WTC11 (cell line): ENCODE measurements at regions not wholly inside any gene's neighbourhood (a gene's known extent, or its start where the extent isn't known, plus 50 kb on each side); places are given as distances from the start of the nearest gene placed in this dataset.

Source experiments
- ATAC-seq: fragments of 200-7000 bp; cut with Tn5 transposase; 2 replicates; pipeline ENCODE4 v1.10.0; 2021; ENCODE audit warnings: mild to moderate bottlenecking, moderate library complexity
- CTCF ChIA-PET: fragments of 300-600 bp; sonication (Branson Sonifier 250); formaldehyde crosslinking; loops from one replicate; lab custom pipeline; 2021; ENCODE audit warnings: antibody characterized with exemption; lab: Charles Lee
- POLR2A ChIA-PET: fragments of 350-600 bp; sonication (Branson Sonifier 250); formaldehyde crosslinking; loops from one replicate; lab custom pipeline; 2021; ENCODE audit warnings: antibody characterized with exemption; lab: Charles Lee
- DNase-seq: peaks from one replicate; pipeline ENCODE4 v3.0.0; 2021; ENCODE audit warnings: low spot score
- H3K27ac Mint-ChIP-seq: 2 replicates; pipeline ENCODE4 v1.8.0; 2021; ENCODE audit warnings: mixed read lengths
- H3K27me3 Mint-ChIP-seq: 2 replicates; pipeline ENCODE4 v1.8.0; 2021; ENCODE audit warnings: low read depth, mild to moderate bottlenecking, moderate library complexity, mixed read lengths
- H3K36me3 Mint-ChIP-seq: 2 replicates; pipeline ENCODE4 v1.8.0; 2021; ENCODE audit warnings: mixed read lengths
- H3K4me1 Mint-ChIP-seq: 2 replicates; pipeline ENCODE4 v1.8.0; 2022; ENCODE audit warnings: mixed read lengths
- H3K4me3 Mint-ChIP-seq: 2 replicates; pipeline ENCODE4 v1.8.0; 2021; ENCODE audit warnings: mild to moderate bottlenecking, moderate library complexity, mixed read lengths
- H3K9me3 Mint-ChIP-seq: 2 replicates; pipeline ENCODE4 v1.8.0; 2021; ENCODE audit warnings: mixed read lengths
- ATF1 ChIP-seq: sonication (generic); formaldehyde crosslinking; IDR thresholded peaks from 2 replicates; pipeline ENCODE4 v1.8.1; 2023; ENCODE audit warnings: mild to moderate bottlenecking, moderate library complexity, missing genetic modification reagents
- CREM ChIP-seq: sonication (generic); formaldehyde crosslinking; IDR thresholded peaks from 2 replicates; pipeline ENCODE4 v1.8.1; 2022; ENCODE audit warnings: mild to moderate bottlenecking, missing genetic modification reagents, moderate library complexity
- KAT7 ChIP-seq: sonication (generic); formaldehyde crosslinking; IDR thresholded peaks from 2 replicates; pipeline ENCODE4 v1.8.1; 2023; ENCODE audit warnings: missing genetic modification reagents, mild to moderate bottlenecking, borderline replicate concordance
- MXD4 ChIP-seq: fragments of 250-450 bp; sonication (Bioruptor Pico); IDR thresholded peaks from 2 replicates; pipeline ENCODE4 v1.8.0; 2021; ENCODE audit warnings: mild to moderate bottlenecking, moderate library complexity, borderline replicate concordance
- NFATC4 ChIP-seq: fragments of 250-450 bp; sonication (Bioruptor Pico); IDR thresholded peaks from 2 replicates; pipeline ENCODE4 v1.9.0; 2021; ENCODE audit warnings: mild to moderate bottlenecking
- NFE2L1 ChIP-seq: sonication (generic); formaldehyde crosslinking; IDR thresholded peaks from 2 replicates; pipeline ENCODE4 v1.8.1; 2023; ENCODE audit warnings: missing genetic modification reagents
- NR1H2 ChIP-seq: sonication (generic); formaldehyde crosslinking; IDR thresholded peaks from 2 replicates; pipeline ENCODE4 v1.9.0; 2021; ENCODE audit warnings: mild to moderate bottlenecking, moderate library complexity, missing genetic modification reagents
- PRRX2 ChIP-seq: fragments of 250-450 bp; sonication (Bioruptor Pico); IDR thresholded peaks from 2 replicates; pipeline ENCODE4 v1.8.0; 2021; ENCODE audit warnings: mild to moderate bottlenecking
- RORB ChIP-seq: fragments of 250-450 bp; sonication (Bioruptor Pico); IDR thresholded peaks from 2 replicates; pipeline ENCODE4 v1.9.0; 2021; ENCODE audit warnings: mild to moderate bottlenecking
- TCF7 ChIP-seq: sonication (generic); formaldehyde crosslinking; IDR thresholded peaks from 2 replicates; pipeline ENCODE4 v1.8.0; 2022; ENCODE audit warnings: mild to moderate bottlenecking, low read depth, missing genetic modification reagents, moderate library complexity
- TEAD1 ChIP-seq: sonication (generic); formaldehyde crosslinking; IDR thresholded peaks from 2 replicates; pipeline ENCODE4 v1.8.0; 2022; ENCODE audit warnings: mild to moderate bottlenecking, missing genetic modification reagents
- ZNF138 ChIP-seq: sonication (generic); formaldehyde crosslinking; conservative IDR thresholded peaks from 2 replicates; pipeline ENCODE4 v1.8.1; 2022; ENCODE audit warnings: mild to moderate bottlenecking, moderate library complexity, missing genetic modification reagents
- ZNF263 ChIP-seq: sonication (generic); formaldehyde crosslinking; IDR thresholded peaks from 2 replicates; pipeline ENCODE4 v1.8.1; 2022; ENCODE audit warnings: low read depth, mild to moderate bottlenecking, moderate library complexity, missing genetic modification reagents
- ZNF416 ChIP-seq: fragments of 250-450 bp; sonication (Bioruptor Pico); IDR thresholded peaks from 2 replicates; pipeline ENCODE4 v1.9.0; 2021; ENCODE audit warnings: mild to moderate bottlenecking, inconsistent platforms
- TF ChIP-seq, protein P1 (sequence below): sonication (generic); formaldehyde crosslinking; IDR thresholded peaks from 2 replicates; pipeline ENCODE4 v1.8.1; 2022; ENCODE audit warnings: mild to moderate bottlenecking, missing genetic modification reagents, moderate library complexity, borderline replicate concordance
- TF ChIP-seq, protein P2 (sequence below): sonication (generic); formaldehyde crosslinking; IDR thresholded peaks from 2 replicates; pipeline ENCODE4 v1.8.1; 2023; ENCODE audit warnings: mild to moderate bottlenecking, missing genetic modification reagents, moderate library complexity
- TF ChIP-seq, protein P3 (sequence below): fragments of 250-450 bp; sonication (Bioruptor Pico); IDR thresholded peaks from 2 replicates; pipeline ENCODE4 v2.1.2; 2022; ENCODE audit warnings: mild to moderate bottlenecking, moderate library complexity
- TF ChIP-seq, protein P4 (sequence below): fragments of 250-450 bp; sonication (Bioruptor Pico); IDR thresholded peaks from 2 replicates; pipeline ENCODE4 v1.9.0; 2021; ENCODE audit warnings: mild to moderate bottlenecking, borderline replicate concordance
- TF ChIP-seq, protein P5 (sequence below): sonication (generic); formaldehyde crosslinking; conservative IDR thresholded peaks from 2 replicates; pipeline ENCODE4 v1.8.1; 2022; ENCODE audit warnings: mild to moderate bottlenecking, missing genetic modification reagents

DNA sequence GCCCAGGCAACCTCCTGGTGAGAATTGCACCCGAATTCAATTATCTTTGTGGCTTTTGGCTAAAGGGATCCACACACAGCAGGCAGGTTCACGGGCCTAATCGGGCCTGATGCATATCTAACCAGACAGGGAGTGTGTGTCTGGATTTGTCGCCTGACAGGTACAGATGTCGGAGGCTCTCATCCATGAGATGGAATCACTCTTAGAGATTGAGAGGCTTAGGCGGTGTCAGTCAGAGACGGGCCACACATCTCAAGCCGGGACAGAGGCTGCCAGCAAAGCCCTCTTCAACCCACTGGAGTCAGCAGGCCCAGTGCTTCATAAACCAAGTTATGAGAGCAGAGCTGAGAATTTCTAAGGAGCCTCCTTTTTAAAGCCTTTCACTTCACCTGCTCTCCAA is 247.0 kb downstream of the LRFN2 start (continued):
- no peak for TF ChIP-seq MXD4
- no peak for TF ChIP-seq ATF1 (CRISPR knock-in tag)
- TF ChIP-seq PRRX2 (CRISPR knock-in tag), result no peak

DNA sequence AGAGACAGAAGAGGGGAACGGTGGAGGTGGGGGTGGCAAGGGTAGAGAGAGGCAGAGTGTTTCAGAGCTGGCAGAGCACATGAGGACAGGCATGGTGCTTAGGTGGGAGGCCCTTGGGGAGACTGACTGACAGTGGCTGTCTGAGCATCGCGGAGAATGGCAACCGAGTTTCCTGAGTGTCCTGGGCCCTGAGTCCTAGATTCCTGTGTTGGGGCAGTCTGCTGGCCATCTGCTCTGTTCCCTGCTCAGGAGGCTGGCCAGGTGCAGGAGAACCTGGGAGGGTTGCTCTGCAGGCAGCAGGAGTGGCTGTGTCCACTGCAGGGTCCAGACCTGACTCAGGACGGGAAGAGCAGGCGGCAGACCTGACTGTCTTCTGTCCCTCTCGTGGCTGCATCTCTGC is 248.9 kb downstream of the LRFN2 start:
- no peaks in the 10 kb centered on the region for H3K9me3 Mint-ChIP-seq
- no peaks in the 10 kb centered on the region for H3K36me3 Mint-ChIP-seq
- no peak for ATAC-seq
- H3K4me3 Mint-ChIP-seq, result no peak overlapping the region
- POLR2A ChIA-PET, result no interaction called here
- CTCF ChIA-PET, result interaction anchor here (1.0 kb wide), 1 partner anchor 9 kb away, joined by 3 read pairs; no protein-coding TSS in a partner anchor
- peaks cover 49% of the 10 kb centered on the region for H3K4me1 Mint-ChIP-seq
- no peaks in the 10 kb centered on the region; the same call in 1 of the 2 replicates for H3K27me3 Mint-ChIP-seq
- no peak for DNase-seq
- TF ChIP-seq, protein P1, sequence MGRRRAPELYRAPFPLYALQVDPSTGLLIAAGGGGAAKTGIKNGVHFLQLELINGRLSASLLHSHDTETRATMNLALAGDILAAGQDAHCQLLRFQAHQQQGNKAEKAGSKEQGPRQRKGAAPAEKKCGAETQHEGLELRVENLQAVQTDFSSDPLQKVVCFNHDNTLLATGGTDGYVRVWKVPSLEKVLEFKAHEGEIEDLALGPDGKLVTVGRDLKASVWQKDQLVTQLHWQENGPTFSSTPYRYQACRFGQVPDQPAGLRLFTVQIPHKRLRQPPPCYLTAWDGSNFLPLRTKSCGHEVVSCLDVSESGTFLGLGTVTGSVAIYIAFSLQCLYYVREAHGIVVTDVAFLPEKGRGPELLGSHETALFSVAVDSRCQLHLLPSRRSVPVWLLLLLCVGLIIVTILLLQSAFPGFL (CRISPR knock-in tag), result no peak
- TF ChIP-seq TEAD1 (CRISPR knock-in tag) (no peak), NFATC4 (CRISPR knock-in tag) (no peak), MXD4 (no peak), TCF7 (CRISPR knock-in tag) (no peak), ZNF263 (CRISPR knock-in tag) (no peak), ZNF416 (CRISPR knock-in tag) (no peak), NR1H2 (CRISPR knock-in tag) (no peak), RORB (CRISPR knock-in tag) (no peak), ZNF138 (CRISPR knock-in tag) (no peak), NFE2L1 (CRISPR knock-in tag) (no peak), CREM (no peak), KAT7 (CRISPR knock-in tag) (no peak)
- TF ChIP-seq, protein P2, sequence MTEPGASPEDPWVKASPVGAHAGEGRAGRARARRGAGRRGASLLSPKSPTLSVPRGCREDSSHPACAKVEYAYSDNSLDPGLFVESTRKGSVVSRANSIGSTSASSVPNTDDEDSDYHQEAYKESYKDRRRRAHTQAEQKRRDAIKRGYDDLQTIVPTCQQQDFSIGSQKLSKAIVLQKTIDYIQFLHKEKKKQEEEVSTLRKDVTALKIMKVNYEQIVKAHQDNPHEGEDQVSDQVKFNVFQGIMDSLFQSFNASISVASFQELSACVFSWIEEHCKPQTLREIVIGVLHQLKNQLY (CRISPR knock-in tag), result no peak
- TF ChIP-seq, protein P3, sequence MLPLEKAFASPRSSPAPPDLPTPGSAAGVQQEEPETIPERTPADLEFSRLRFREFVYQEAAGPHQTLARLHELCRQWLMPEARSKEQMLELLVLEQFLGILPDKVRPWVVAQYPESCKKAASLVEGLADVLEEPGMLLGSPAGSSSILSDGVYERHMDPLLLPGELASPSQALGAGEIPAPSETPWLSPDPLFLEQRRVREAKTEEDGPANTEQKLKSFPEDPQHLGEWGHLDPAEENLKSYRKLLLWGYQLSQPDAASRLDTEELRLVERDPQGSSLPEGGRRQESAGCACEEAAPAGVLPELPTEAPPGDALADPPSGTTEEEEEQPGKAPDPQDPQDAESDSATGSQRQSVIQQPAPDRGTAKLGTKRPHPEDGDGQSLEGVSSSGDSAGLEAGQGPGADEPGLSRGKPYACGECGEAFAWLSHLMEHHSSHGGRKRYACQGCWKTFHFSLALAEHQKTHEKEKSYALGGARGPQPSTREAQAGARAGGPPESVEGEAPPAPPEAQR (CRISPR knock-in tag), result no peak
- TF ChIP-seq, protein P4, sequence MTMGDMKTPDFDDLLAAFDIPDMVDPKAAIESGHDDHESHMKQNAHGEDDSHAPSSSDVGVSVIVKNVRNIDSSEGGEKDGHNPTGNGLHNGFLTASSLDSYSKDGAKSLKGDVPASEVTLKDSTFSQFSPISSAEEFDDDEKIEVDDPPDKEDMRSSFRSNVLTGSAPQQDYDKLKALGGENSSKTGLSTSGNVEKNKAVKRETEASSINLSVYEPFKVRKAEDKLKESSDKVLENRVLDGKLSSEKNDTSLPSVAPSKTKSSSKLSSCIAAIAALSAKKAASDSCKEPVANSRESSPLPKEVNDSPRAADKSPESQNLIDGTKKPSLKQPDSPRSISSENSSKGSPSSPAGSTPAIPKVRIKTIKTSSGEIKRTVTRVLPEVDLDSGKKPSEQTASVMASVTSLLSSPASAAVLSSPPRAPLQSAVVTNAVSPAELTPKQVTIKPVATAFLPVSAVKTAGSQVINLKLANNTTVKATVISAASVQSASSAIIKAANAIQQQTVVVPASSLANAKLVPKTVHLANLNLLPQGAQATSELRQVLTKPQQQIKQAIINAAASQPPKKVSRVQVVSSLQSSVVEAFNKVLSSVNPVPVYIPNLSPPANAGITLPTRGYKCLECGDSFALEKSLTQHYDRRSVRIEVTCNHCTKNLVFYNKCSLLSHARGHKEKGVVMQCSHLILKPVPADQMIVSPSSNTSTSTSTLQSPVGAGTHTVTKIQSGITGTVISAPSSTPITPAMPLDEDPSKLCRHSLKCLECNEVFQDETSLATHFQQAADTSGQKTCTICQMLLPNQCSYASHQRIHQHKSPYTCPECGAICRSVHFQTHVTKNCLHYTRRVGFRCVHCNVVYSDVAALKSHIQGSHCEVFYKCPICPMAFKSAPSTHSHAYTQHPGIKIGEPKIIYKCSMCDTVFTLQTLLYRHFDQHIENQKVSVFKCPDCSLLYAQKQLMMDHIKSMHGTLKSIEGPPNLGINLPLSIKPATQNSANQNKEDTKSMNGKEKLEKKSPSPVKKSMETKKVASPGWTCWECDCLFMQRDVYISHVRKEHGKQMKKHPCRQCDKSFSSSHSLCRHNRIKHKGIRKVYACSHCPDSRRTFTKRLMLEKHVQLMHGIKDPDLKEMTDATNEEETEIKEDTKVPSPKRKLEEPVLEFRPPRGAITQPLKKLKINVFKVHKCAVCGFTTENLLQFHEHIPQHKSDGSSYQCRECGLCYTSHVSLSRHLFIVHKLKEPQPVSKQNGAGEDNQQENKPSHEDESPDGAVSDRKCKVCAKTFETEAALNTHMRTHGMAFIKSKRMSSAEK (CRISPR knock-in tag), result no peak
- TF ChIP-seq, protein P5, sequence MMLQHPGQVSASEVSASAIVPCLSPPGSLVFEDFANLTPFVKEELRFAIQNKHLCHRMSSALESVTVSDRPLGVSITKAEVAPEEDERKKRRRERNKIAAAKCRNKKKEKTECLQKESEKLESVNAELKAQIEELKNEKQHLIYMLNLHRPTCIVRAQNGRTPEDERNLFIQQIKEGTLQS, result no peak
- TF ChIP-seq, all 79 proteins: peak for 0
- no peak overlapping the region for H3K27ac Mint-ChIP-seq
